HepG2 (cell line): ENCODE measurements at regions not wholly inside any gene's neighbourhood (a gene's known extent, or its start where the extent isn't known, plus 50 kb on each side); places are given as distances from the start of the nearest gene placed in this dataset.

Experiments
- CTCF ChIP-seq: sonication (generic); formaldehyde crosslinking; IDR thresholded peaks from 2 replicates; pipeline ENCODE4 v1.5.0; 2020; ENCODE audit warnings: mild to moderate bottlenecking, missing genetic modification reagents, moderate library complexity
- HMGA1 ChIP-seq: sonication (generic); formaldehyde crosslinking; conservative IDR thresholded peaks from 2 replicates; pipeline ENCODE4 v1.4.0; 2020; ENCODE audit warnings: missing genetic modification reagents
- NR3C1 ChIP-seq: sonication (generic); formaldehyde crosslinking; IDR thresholded peaks from 2 replicates; pipeline ENCODE4 v1.4.0; 2020; ENCODE audit warnings: missing genetic modification reagents
- POLR2AphosphoS5 ChIP-seq: IDR thresholded peaks from 2 replicates; pipeline ENCODE4 v1.6.1; 2012; ENCODE audit warnings: low read depth, low read length
- ZKSCAN8 ChIP-seq: IDR thresholded peaks from 2 replicates; pipeline ENCODE4 v1.6.1; 2016; ENCODE audit warnings: borderline replicate concordance, missing genetic modification reagents, missing compliant biosample characterization

GRCh38 chr2:180781276-180781675 lies 199.1 kb upstream of the UBE2E3 start:
- no peak for TF ChIP-seq NR3C1
- TF ChIP-seq POLR2AphosphoS5: no peak
- no peak for TF ChIP-seq CTCF (CRISPR knock-in tag)
- TF ChIP-seq HMGA1 (CRISPR knock-in tag): no peak
- TF ChIP-seq ZKSCAN8 (CRISPR knock-in tag): no peak
